ENCODE measurements at regions not wholly inside any gene's neighbourhood (a gene's known extent, or its start where the extent isn't known, plus 50 kb on each side); places are given as distances from the start of the nearest gene placed in this dataset.

DNA sequence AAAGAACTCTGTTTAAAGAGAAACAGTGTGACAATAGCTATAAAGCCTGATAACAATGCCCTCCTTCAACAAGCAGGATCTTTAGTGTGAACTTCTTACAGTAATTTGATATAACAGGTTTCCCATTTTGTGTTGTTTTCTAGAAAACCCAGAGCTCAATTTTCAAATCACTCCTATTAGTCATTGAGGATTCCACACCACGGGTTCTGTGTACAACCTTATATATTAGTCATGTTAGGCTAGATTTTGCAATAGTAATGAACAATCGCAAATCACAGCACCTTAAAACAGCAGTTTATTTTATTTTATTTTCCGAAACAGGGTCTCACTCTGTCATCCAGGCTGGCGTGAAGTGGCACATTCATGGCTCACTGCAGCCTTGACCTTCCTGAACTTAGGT is 1020.9 kb upstream of the INTU start:
- TF ChIP-seq ZNF460 (CRISPR knock-in tag; IDR thresholded peaks at IDR 0.05; ENCODE audit: borderline replicate concordance): no peak
- TF ChIP-seq EED (CRISPR knock-in tag; IDR thresholded peaks at IDR 0.05): no peak
- TF ChIP-seq, protein P1, sequence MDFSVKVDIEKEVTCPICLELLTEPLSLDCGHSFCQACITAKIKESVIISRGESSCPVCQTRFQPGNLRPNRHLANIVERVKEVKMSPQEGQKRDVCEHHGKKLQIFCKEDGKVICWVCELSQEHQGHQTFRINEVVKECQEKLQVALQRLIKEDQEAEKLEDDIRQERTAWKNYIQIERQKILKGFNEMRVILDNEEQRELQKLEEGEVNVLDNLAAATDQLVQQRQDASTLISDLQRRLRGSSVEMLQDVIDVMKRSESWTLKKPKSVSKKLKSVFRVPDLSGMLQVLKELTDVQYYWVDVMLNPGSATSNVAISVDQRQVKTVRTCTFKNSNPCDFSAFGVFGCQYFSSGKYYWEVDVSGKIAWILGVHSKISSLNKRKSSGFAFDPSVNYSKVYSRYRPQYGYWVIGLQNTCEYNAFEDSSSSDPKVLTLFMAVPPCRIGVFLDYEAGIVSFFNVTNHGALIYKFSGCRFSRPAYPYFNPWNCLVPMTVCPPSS (IDR thresholded peaks at IDR 0.05): no peak
- TF ChIP-seq YEATS2 (CRISPR knock-in tag; IDR thresholded peaks at IDR 0.05; ENCODE audit: borderline replicate concordance): no peak
- TF ChIP-seq EP300 (IDR thresholded peaks at IDR 0.05; ENCODE audit: low read depth in 2 of 2, low read length in 2 of 2): no peak
- TF ChIP-seq EP300 (CRISPR knock-in tag; IDR thresholded peaks at IDR 0.05; ENCODE audit: borderline replicate concordance): no peak
- TF ChIP-seq CCDC6 (CRISPR knock-in tag; IDR thresholded peaks at IDR 0.05): no peak
